OCI-LY1 (cell line): ENCODE measurements at regions not wholly inside any gene's neighbourhood (a gene's known extent, or its start where the extent isn't known, plus 50 kb on each side); places are given as distances from the start of the nearest gene placed in this dataset.

ENCODE experiments used
- H2AFZ ChIP-seq: fragments of 200-600 bp; sonication (generic), shearing (Covaris generic); 2 replicates; pipeline ENCODE4 v1.6.0; 2014; ENCODE audit warnings: antibody characterized with exemption, mild to moderate bottlenecking, low read length
- H3F3A ChIP-seq: fragments of 200-600 bp; sonication (generic), shearing (Covaris generic); 2 replicates; pipeline ENCODE4 v1.6.0; 2014; ENCODE audit warnings: mild to moderate bottlenecking, antibody characterized with exemption, low read length, moderate library complexity; ENCODE audit not compliant: insufficient read depth
- H3K27ac ChIP-seq: fragments of 200-600 bp; sonication (generic); 2 replicates; pipeline ENCODE4 v1.5.1; 2014; ENCODE audit warnings: low read length, mixed run types, mild to moderate bottlenecking, low read depth; ENCODE audit not compliant: poor library complexity, severe bottlenecking
- H3K27me3 ChIP-seq: fragments of 200-600 bp; sonication (generic); 2 replicates; pipeline ENCODE4 v1.6.0; 2014; ENCODE audit warnings: antibody characterized with exemption, mild to moderate bottlenecking, low read length, moderate library complexity; ENCODE audit not compliant: insufficient read depth
- H3K36me3 ChIP-seq: fragments of 200-600 bp; sonication (generic); 2 replicates; pipeline ENCODE4 v1.6.1; 2014; ENCODE audit warnings: mild to moderate bottlenecking, antibody characterized with exemption, low read length, moderate library complexity, mixed read lengths; ENCODE audit not compliant: insufficient read depth
- H3K4me1 ChIP-seq: fragments of 200-600 bp; sonication (generic); 2 replicates; pipeline ENCODE4 v1.5.1; 2014; ENCODE audit warnings: mild to moderate bottlenecking, low read length, moderate library complexity; ENCODE audit not compliant: insufficient read depth, severe bottlenecking
- H3K4me2 ChIP-seq: fragments of 200-600 bp; sonication (generic), shearing (Covaris generic); 2 replicates; pipeline ENCODE4 v1.6.1; 2014; ENCODE audit warnings: low read length
- H3K4me3 ChIP-seq: fragments of 200-600 bp; sonication (generic); 2 replicates; pipeline ENCODE4 v1.5.1; 2014; ENCODE audit warnings: low read length, low read depth, mild to moderate bottlenecking, mixed read lengths; ENCODE audit not compliant: poor library complexity, severe bottlenecking
- H3K79me2 ChIP-seq: fragments of 200-600 bp; shearing (Covaris generic); 2 replicates; pipeline ENCODE4 v1.6.1; 2016; ENCODE audit warnings: mixed run types, low read length, mixed read lengths; ENCODE audit not compliant: insufficient read depth
- H3K9ac ChIP-seq: fragments of 200-600 bp; sonication (generic), shearing (Covaris generic); 2 replicates; pipeline ENCODE4 v1.6.1; 2014; ENCODE audit warnings: mild to moderate bottlenecking, low read length, mixed read lengths
- H3K9me2 ChIP-seq: fragments of 200-600 bp; sonication (generic), shearing (Covaris generic); 2 replicates; pipeline ENCODE4 v1.6.1; 2014; ENCODE audit warnings: low read depth, mild to moderate bottlenecking, low read length, mixed read lengths
- H3K9me3 ChIP-seq: fragments of 200-600 bp; shearing (Covaris generic); 2 replicates; pipeline ENCODE4 v1.6.1; 2014; ENCODE audit warnings: low read length, mixed read lengths
- H4K20me1 ChIP-seq: fragments of 200-600 bp; sonication (generic), shearing (Covaris generic); 2 replicates; pipeline ENCODE4 v1.6.0; 2016; ENCODE audit warnings: mild to moderate bottlenecking, low read length; ENCODE audit not compliant: insufficient read depth
- EZH2 ChIP-seq: fragments of 200-600 bp; sonication (generic), shearing (Covaris generic); IDR thresholded peaks from 2 replicates; pipeline ENCODE4 v1.8.0; 2017; ENCODE audit warnings: borderline replicate concordance, mixed run types, mild to moderate bottlenecking, antibody characterized with exemption, low read length, moderate library complexity, mixed read lengths
- TF ChIP-seq, protein P1 (sequence below): fragments of 200-600 bp; sonication (generic), shearing (Covaris generic); IDR thresholded peaks from 2 replicates; pipeline ENCODE4 v1.5.1; 2017; ENCODE audit warnings: mild to moderate bottlenecking, antibody characterized with exemption, low read length, moderate library complexity, mixed read lengths

DNA sequence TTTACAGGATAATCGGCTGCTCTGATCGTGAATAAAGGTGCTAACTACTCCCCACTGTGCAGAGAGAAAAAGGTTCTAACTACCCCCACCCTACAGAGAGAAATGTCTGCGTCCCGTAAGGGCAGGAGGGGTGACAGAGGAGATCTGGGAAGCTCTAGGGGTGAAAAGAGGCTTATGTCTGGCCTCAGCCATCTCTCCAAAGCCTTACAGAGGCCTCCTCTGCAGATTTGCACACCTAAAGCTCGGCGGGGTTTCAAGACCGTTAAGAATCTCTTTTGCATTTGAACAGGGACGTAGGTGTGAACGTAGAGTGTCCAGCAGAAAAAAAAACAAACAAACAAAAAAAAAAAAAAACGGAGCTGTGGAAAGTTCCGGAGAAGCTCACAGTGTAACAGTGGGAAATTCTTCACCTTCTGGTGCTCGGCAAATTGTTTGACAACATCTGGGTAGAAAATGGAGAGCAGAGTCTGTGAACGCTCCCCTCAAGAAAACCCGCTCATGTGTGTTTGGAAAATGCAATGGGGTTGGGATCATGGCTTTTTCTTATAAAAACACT, 161.0 kb downstream of the SHOX start:
- no peak overlapping the region for H3K27ac ChIP-seq
- no peaks in the 10 kb centered on the region for H3K9me3 ChIP-seq
- H2AFZ ChIP-seq = no peak overlapping the region

GRCh38 chrX:790783-791360, 160.3 kb downstream of the SHOX start:
- Histone ChIP-seq H3K4me1 (no peaks in the 10 kb centered on the region), H3K79me2 (no peaks in the 10 kb centered on the region), H3K4me3 (no peak overlapping the region), H3K27ac (no peak overlapping the region), H3F3A (no peaks in the 10 kb centered on the region), H3K36me3 (no peaks in the 10 kb centered on the region), H3K9ac (no peak overlapping the region), H3K4me2 (no peak overlapping the region), H4K20me1 (no peaks in the 10 kb centered on the region), H3K9me2 (no peaks in the 10 kb centered on the region), H3K9me3 (no peaks in the 10 kb centered on the region), H3K27me3 (no peaks in the 10 kb centered on the region), H2AFZ (no peak overlapping the region)
- no peak for TF ChIP-seq EZH2
- TF ChIP-seq, protein P1, sequence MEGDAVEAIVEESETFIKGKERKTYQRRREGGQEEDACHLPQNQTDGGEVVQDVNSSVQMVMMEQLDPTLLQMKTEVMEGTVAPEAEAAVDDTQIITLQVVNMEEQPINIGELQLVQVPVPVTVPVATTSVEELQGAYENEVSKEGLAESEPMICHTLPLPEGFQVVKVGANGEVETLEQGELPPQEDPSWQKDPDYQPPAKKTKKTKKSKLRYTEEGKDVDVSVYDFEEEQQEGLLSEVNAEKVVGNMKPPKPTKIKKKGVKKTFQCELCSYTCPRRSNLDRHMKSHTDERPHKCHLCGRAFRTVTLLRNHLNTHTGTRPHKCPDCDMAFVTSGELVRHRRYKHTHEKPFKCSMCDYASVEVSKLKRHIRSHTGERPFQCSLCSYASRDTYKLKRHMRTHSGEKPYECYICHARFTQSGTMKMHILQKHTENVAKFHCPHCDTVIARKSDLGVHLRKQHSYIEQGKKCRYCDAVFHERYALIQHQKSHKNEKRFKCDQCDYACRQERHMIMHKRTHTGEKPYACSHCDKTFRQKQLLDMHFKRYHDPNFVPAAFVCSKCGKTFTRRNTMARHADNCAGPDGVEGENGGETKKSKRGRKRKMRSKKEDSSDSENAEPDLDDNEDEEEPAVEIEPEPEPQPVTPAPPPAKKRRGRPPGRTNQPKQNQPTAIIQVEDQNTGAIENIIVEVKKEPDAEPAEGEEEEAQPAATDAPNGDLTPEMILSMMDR = no peak

More for the DNA sequence above, 161.0 kb downstream of the SHOX start:
- no peaks in the 10 kb centered on the region for H4K20me1 ChIP-seq
- H3K27me3 ChIP-seq = no peaks in the 10 kb centered on the region
- no peaks in the 10 kb centered on the region for H3K4me1 ChIP-seq
- H3K9ac ChIP-seq = no peak overlapping the region
- H3K9me2 ChIP-seq = no peaks in the 10 kb centered on the region
- H3F3A ChIP-seq = no peaks in the 10 kb centered on the region
- no peak overlapping the region for H3K4me3 ChIP-seq
- H3K4me2 ChIP-seq = no peak overlapping the region
- H3K36me3 ChIP-seq = no peaks in the 10 kb centered on the region
- no peaks in the 10 kb centered on the region for H3K79me2 ChIP-seq
- TF ChIP-seq, protein P1 = no peak
- TF ChIP-seq EZH2 = no peak

- no peaks in the 10 kb centered on the region for H3K9me2 ChIP-seq
- no peak overlapping the region for H2AFZ ChIP-seq
- no peaks in the 10 kb centered on the region for H3K4me1 ChIP-seq
- no peaks in the 10 kb centered on the region for H3K79me2 ChIP-seq
- no peak overlapping the region for H3K4me2 ChIP-seq
- TF ChIP-seq EZH2 = no peak
- TF ChIP-seq, protein P1 = no peak
- no peaks in the 10 kb centered on the region for H4K20me1 ChIP-seq
- no peak overlapping the region for H3K9ac ChIP-seq
- H3K27me3 ChIP-seq = no peaks in the 10 kb centered on the region
- no peaks in the 10 kb centered on the region for H3F3A ChIP-seq
- no peaks in the 10 kb centered on the region for H3K9me3 ChIP-seq
- no peak overlapping the region for H3K27ac ChIP-seq
- H3K4me3 ChIP-seq = no peak overlapping the region
- H3K36me3 ChIP-seq = no peaks in the 10 kb centered on the region
These were observed 159.5 kb downstream of the SHOX start for GRCh38 chrX:790041-790506.
